IMR-90 (cell line): ENCODE measurements at regions not wholly inside any gene's neighbourhood (a gene's known extent, or its start where the extent isn't known, plus 50 kb on each side); places are given as distances from the start of the nearest gene placed in this dataset.

Experiments used
- ATAC-seq: fragments of 200-7000 bp; cut with Tn5 transposase; 2 replicates; pipeline ENCODE4 v1.9.1; 2020; ENCODE audit warnings: low read depth, mild to moderate bottlenecking, moderate library complexity
- BruUV-seq: library from RNA; stranded (reverse); fragments of 400-500 nt; replicated peaks from 2 replicates; lab custom pipeline; 2021; lab: Mats Ljungman, UMichigan
- CTCF ChIA-PET: fragments of 300-600 bp; formaldehyde crosslinking; extraction: SDS; loops from one replicate; lab custom pipeline; 2021; ENCODE audit warnings: antibody characterized with exemption; lab: Yijun Ruan, JAX
- POLR2A ChIA-PET: fragments of 300-600 bp; sonication (Branson Sonifier 250); formaldehyde crosslinking; loops from one replicate; lab custom pipeline; 2022; ENCODE audit warnings: antibody characterized with exemption; ENCODE audit not compliant: unreplicated experiment; lab: Charles Lee
- DNase-seq: peaks from one replicate; pipeline ENCODE4 v3.0.0; 2013
- H2AFZ ChIP-seq: replicated peaks from 2 replicates; pipeline ENCODE3; 2013; ENCODE audit warnings: low read length, mild to moderate bottlenecking; ENCODE audit not compliant: poor library complexity
- H2AK5ac ChIP-seq: 2 replicates; pipeline ENCODE4 v1.6.1; 2013; ENCODE audit warnings: low read depth, low read length, inconsistent platforms
- H2AK9ac ChIP-seq: replicated peaks from 2 replicates; pipeline ENCODE3; 2013; ENCODE audit warnings: mild to moderate bottlenecking, low read depth, low read length, moderate library complexity; ENCODE audit not compliant: poor library complexity
- H2BK120ac ChIP-seq: 2 replicates; pipeline ENCODE4 v1.6.1; 2013; ENCODE audit warnings: low read depth, low read length, inconsistent platforms
- H2BK15ac ChIP-seq: 3 replicates; pipeline ENCODE4 v1.6.1; 2013; ENCODE audit warnings: low read depth, low read length, inconsistent platforms
- H2BK20ac ChIP-seq: 2 replicates; pipeline ENCODE4 v1.6.1; 2013; ENCODE audit warnings: low read depth, mild to moderate bottlenecking, inconsistent platforms, low read length, moderate library complexity
- H2BK5ac ChIP-seq: 2 replicates; pipeline ENCODE4 v1.6.1; 2013; ENCODE audit warnings: mild to moderate bottlenecking, low read depth, low read length, inconsistent platforms; ENCODE audit not compliant: poor library complexity, severe bottlenecking
- H3K14ac ChIP-seq: replicated peaks from 2 replicates; pipeline ENCODE4 v1.6.1; 2013; ENCODE audit warnings: low read depth, low read length, inconsistent platforms
- H3K18ac ChIP-seq: 2 replicates; pipeline ENCODE4 v1.6.1; 2013; ENCODE audit warnings: low read depth, low read length, control low read depth
- H3K23ac ChIP-seq: 2 replicates; pipeline ENCODE4 v1.6.1; 2013; ENCODE audit warnings: low read depth, low read length, inconsistent platforms
- H3K27ac ChIP-seq: 2 replicates; pipeline ENCODE4 v1.5.1; 2013; ENCODE audit warnings: mild to moderate bottlenecking, control low read depth, low read length; ENCODE audit not compliant: insufficient read depth
- H3K27me3 ChIP-seq: 2 replicates; pipeline ENCODE4 v1.6.1; 2013; ENCODE audit warnings: low read length; ENCODE audit not compliant: control insufficient read depth, insufficient read depth
- H3K36me3 ChIP-seq: 2 replicates; pipeline ENCODE4 v1.6.1; 2013; ENCODE audit warnings: low read length, mixed read lengths; ENCODE audit not compliant: control insufficient read depth, insufficient read depth
- H3K4ac ChIP-seq: 2 replicates; pipeline ENCODE4 v1.6.1; 2013; ENCODE audit warnings: low read depth, low read length, inconsistent platforms
- H3K4me1 ChIP-seq: 2 replicates; pipeline ENCODE4 v1.6.1; 2013; ENCODE audit warnings: low read length, mixed read lengths; ENCODE audit not compliant: control insufficient read depth, insufficient read depth
- H3K4me2 ChIP-seq: 2 replicates; pipeline ENCODE4 v1.6.1; 2013; ENCODE audit warnings: low read depth, mild to moderate bottlenecking, control low read depth, low read length, moderate library complexity
- H3K4me3 ChIP-seq: 2 replicates; pipeline ENCODE4 v1.5.1; 2013; ENCODE audit warnings: low read depth, mild to moderate bottlenecking, control low read depth, low read length, moderate library complexity; ENCODE audit not compliant: insufficient read depth
- H3K56ac ChIP-seq: 2 replicates; pipeline ENCODE4 v1.6.1; 2013; ENCODE audit warnings: low read length, inconsistent platforms; ENCODE audit not compliant: insufficient read depth; ENCODE audit errors: extremely low read depth
- H3K79me1 ChIP-seq, 2 experiments: 2 replicates each; pipeline ENCODE4 v1.6.1; 2013; ENCODE audit warnings: low read length in 2 of 2, inconsistent platforms in 1 of 2, low read depth in 1 of 2
- H3K9ac ChIP-seq: 2 replicates; pipeline ENCODE4 v1.6.1; 2013; ENCODE audit warnings: low read depth, low read length, control low read depth
- H3K9me1 ChIP-seq: 2 replicates; pipeline ENCODE4 v1.6.1; 2013; ENCODE audit warnings: low read length, inconsistent platforms; ENCODE audit not compliant: insufficient read depth
- H3K9me3 ChIP-seq: 2 replicates; pipeline ENCODE4 v1.6.1; 2013; ENCODE audit warnings: low read length; ENCODE audit not compliant: control insufficient read depth, insufficient read depth
- H4K20me1 ChIP-seq: 2 replicates; pipeline ENCODE4 v1.6.1; 2013; ENCODE audit warnings: low read length, inconsistent platforms; ENCODE audit not compliant: insufficient read depth
- H4K5ac ChIP-seq: 2 replicates; pipeline ENCODE4 v1.6.1; 2013; ENCODE audit warnings: mild to moderate bottlenecking, low read depth, low read length, control low read depth
- H4K8ac ChIP-seq, 2 experiments: 2 replicates each; pipeline ENCODE4 v1.6.1; 2013; ENCODE audit warnings: low read depth in 2 of 2, low read length in 2 of 2, control low read depth in 1 of 2, inconsistent platforms in 1 of 2
- H4K91ac ChIP-seq: 2 replicates; pipeline ENCODE4 v1.6.1; 2013; ENCODE audit warnings: low read depth, low read length, inconsistent platforms; ENCODE audit not compliant: insufficient read depth
- CHD1 ChIP-seq: IDR thresholded peaks from 2 replicates; pipeline ENCODE4 v1.6.1; 2012; ENCODE audit warnings: low read depth, low read length, improper control_type of control experiment
- MAFK ChIP-seq: IDR thresholded peaks from 2 replicates; pipeline ENCODE4 v1.6.1; 2012; ENCODE audit warnings: low read depth, low read length, improper control_type of control experiment
- WGBS, 2 experiments: methylation state at CpG; one replicate each; pipeline versions ENCODE4 v1.1.5 to v1.1.7; 2013; ENCODE audit warnings: missing lambda C conversion rate in 2 of 2; ENCODE audit not compliant: insufficient read length in 1 of 2; ENCODE audit errors: extremely low coverage in 2 of 2; 5-methylcytosine and 5-hydroxymethylcytosine counted together
- dilution Hi-C: fragments of 300-500 bp; cut with HindIII; formaldehyde crosslinking; loops from one replicate; pipeline ENCODE4 v1.14.3; 2018; ENCODE audit warnings: low sequenced_read_pairs; ENCODE audit not compliant: unreplicated experiment
- in situ Hi-C: fragments of 300-500 bp; cut with MboI; formaldehyde crosslinking; loops from 3 replicates; pipeline ENCODE4 v1.14.3; 2019; ENCODE audit warnings: low sequenced_read_pairs, inconsistent platforms, mixed read lengths
- intact Hi-C: fragments of 100-400 bp; cut with micrococcal nuclease; formaldehyde crosslinking; loops from 2 replicates; pipeline ENCODE4 v1.10.0; 2022

- Histone ChIP-seq H3K9ac (no peak overlapping the region), H4K5ac (no peak overlapping the region), H3K18ac (no peak overlapping the region), H2BK15ac (no peak overlapping the region), H3K4me3 (no peak overlapping the region), H2AK5ac (no peak overlapping the region), H3K4me1 (no peaks in the 10 kb centered on the region), H3K14ac (no peak overlapping the region), H2BK20ac (no peak overlapping the region), H3K27me3 (no peaks in the 10 kb centered on the region), H3K36me3 (no peaks in the 10 kb centered on the region), H2BK5ac (no peak overlapping the region), H4K91ac (no peak overlapping the region), H4K8ac (no peak overlapping the region), H2AK9ac (no peak overlapping the region), H3K79me1 (no peaks in the 10 kb centered on the region), H3K23ac (no peak overlapping the region), H2AFZ (no peak overlapping the region), H3K4ac (no peak overlapping the region), H4K20me1 (no peaks in the 10 kb centered on the region), H3K27ac (no peak overlapping the region), H3K9me3 (peaks cover 6% of the 10 kb centered on the region), H3K56ac (no peak overlapping the region), H3K4me2 (no peak overlapping the region), H2BK120ac (no peak overlapping the region), H3K9me1 (no peaks in the 10 kb centered on the region)
- no CpG with 5 or more reads among the region's 3 CpGs for WGBS, 2 experiments
- DNase-seq = no peak
- no peak for ATAC-seq
- TF ChIP-seq MAFK = 0 out of 2 replicates have a peak, but pooled peaks have one; percentile 10
- no peak for TF ChIP-seq CHD1
- in situ Hi-C loops = no loop called here
- intact Hi-C loops = no loop called here
- BruUV-seq = no TSS peak
- ChIA-PET CTCF (no interaction called here), POLR2A (no interaction called here)
- dilution Hi-C loops = no loop called here
Measured at GRCh38 chr5:30197662-30198061, 995.8 kb upstream of the CDH6 start.
